Germinal center (tissue), 1 donor: ENCODE measurements at regions not wholly inside any gene's neighbourhood (a gene's known extent, or its start where the extent isn't known, plus 50 kb on each side); places are given as distances from the start of the nearest gene placed in this dataset.
"Not testable (repeated sequence)": the region's sequence is repeated elsewhere in the genome, so short reads cannot be mapped to it uniquely, and the experiment has no call there.

Experiments
- DNase-seq: peaks from one replicate; pipeline ENCODE4 v3.0.0; 2012; ENCODE audit warnings: mixed read lengths, low spot score

- DNase-seq = no peak
Observed at GRCh38 chr12:97985834-97986233, 523.2 kb downstream of the RMST start.

GRCh38 chr12:97988588-97988987 is 526.0 kb downstream of the RMST start:
- DNase-seq = not testable (repeated sequence)

- DNase-seq = no peak
Observed at GRCh38 chr12:97989366-97989940, 525.9 kb upstream of the TMPO start.

GRCh38 chr12:97994746-97995484 is 520.5 kb upstream of the TMPO start:
- DNase-seq = no peak

- no peak for DNase-seq
Observed at GRCh38 chr12:97995559-97995958, 519.8 kb upstream of the TMPO start.

- no peak for DNase-seq
Observed at GRCh38 chr12:98001430-98001829, 514.0 kb upstream of the TMPO start.

GRCh38 chr12:98002887-98003493 is 512.4 kb upstream of the TMPO start:
- peak; percentile 18 for DNase-seq

- DNase-seq = no peak
Observed at GRCh38 chr12:98007963-98008362, 507.4 kb upstream of the TMPO start.

GRCh38 chr12:98013560-98013959 is 501.8 kb upstream of the TMPO start:
- no peak for DNase-seq

GRCh38 chr12:98018836-98019235 is 496.6 kb upstream of the TMPO start:
- no peak for DNase-seq

- no peak for DNase-seq
Observed at GRCh38 chr12:98020376-98020775, 495.0 kb upstream of the TMPO start.

GRCh38 chr12:98022961-98023360 is 492.4 kb upstream of the TMPO start:
- DNase-seq = no peak

GRCh38 chr12:98037401-98038140 is 477.8 kb upstream of the TMPO start:
- DNase-seq = no peak

GRCh38 chr12:98042668-98043067 is 472.7 kb upstream of the TMPO start:
- no peak for DNase-seq

GRCh38 chr12:98045395-98045794 is 470.0 kb upstream of the TMPO start:
- no peak for DNase-seq

GRCh38 chr12:98048326-98048725 is 467.1 kb upstream of the TMPO start:
- DNase-seq = no peak

GRCh38 chr12:98053202-98053601 is 462.2 kb upstream of the TMPO start:
- no peak for DNase-seq

GRCh38 chr12:98057701-98058100 is 457.7 kb upstream of the TMPO start:
- no peak for DNase-seq

GRCh38 chr12:98058213-98058612 is 457.2 kb upstream of the TMPO start:
- DNase-seq = no peak

GRCh38 chr12:98058838-98059237 is 456.6 kb upstream of the TMPO start:
- DNase-seq = no peak

GRCh38 chr12:98059659-98060343 is 455.6 kb upstream of the TMPO start:
- DNase-seq = no peak

- DNase-seq = no peak
Observed at GRCh38 chr12:98060411-98060810, 455.0 kb upstream of the TMPO start.
